IPS DF 4.7 (cell line): ENCODE measurements at regions not wholly inside any gene's neighbourhood (a gene's known extent, or its start where the extent isn't known, plus 50 kb on each side); places are given as distances from the start of the nearest gene placed in this dataset.

ENCODE experiments used
- DNase-seq: peaks from one replicate; pipeline ENCODE4 v3.0.0-alpha.2; 2013; ENCODE audit warnings: low spot score; ENCODE audit errors: extremely low read depth

DNA sequence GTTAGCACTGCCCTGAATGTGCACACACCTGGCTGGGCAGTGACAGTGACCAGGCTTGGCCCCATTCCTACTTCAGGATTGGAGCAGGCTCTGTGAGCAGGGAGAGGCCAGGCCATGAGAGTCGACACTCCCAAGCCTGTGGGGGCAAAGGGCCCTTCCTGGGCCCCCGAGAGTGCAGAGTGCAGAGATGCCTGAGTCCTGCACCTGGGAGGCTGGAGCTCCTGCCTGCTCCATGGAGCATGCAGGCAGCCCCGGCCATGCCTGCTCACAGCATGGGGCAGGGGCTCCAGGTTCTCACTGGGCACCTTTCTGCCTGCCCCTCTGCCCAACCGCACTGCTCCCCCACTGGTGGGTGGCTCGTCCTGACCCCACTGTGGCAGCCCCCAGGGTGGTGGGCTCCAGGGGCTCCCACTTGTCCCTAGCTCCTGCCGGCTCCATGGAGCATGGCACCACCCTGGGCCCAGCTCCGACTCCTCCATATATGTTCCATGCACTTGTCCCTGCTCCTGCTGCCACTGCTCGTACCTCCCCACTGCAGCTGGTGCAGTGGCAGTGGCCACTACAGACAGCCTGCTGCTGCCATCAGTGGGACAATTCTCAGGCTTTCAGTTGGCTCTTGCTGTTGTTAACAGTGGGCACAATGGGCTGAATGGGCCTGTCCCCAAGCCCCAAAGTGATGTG is 282.0 kb downstream of the RPRM start:
- DNase-seq = no peak

DNA sequence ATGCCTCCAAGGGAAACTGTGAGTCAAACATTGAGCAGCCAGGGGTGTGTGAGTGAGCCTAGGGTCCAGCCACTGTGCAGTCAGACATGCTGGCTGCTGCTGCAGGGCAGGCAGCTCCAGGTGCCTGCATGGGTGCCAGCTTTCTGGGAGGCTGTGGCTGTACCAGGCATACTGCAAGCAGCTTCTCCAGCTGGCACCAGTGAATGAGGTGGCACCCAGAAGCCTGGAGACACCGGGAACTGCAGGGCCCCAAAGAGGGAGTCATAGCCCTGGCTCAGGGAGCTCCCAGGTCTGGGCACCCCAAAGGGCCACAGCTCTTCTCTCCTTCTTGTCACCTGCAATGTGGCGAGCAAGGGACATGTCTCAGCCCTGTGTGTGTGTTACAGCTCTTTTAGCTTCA is 283.2 kb downstream of the RPRM start:
- no peak for DNase-seq

GRCh38 chr2:153189091-153189888 is 289.3 kb downstream of the RPRM start:
- no peak for DNase-seq

DNA sequence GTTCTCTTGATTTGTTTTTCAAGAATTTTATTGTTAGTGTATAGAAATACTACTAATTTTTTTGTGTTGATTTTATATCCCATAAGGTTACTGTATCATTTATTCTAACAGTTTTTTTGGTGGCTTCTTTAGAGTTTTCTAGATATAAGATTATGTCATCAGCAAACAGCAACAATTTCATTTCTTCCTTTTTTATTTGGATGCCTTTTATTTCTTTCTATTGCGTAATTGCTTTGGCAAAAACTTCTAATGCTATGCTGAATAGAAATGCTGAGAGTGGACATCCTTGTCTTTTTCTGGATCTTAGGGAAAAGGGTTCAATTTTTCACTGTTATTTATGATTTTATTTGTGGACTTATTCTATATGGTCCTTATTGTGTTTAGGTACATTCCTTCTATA is 298.8 kb downstream of the RPRM start:
- DNase-seq = no peak

DNA sequence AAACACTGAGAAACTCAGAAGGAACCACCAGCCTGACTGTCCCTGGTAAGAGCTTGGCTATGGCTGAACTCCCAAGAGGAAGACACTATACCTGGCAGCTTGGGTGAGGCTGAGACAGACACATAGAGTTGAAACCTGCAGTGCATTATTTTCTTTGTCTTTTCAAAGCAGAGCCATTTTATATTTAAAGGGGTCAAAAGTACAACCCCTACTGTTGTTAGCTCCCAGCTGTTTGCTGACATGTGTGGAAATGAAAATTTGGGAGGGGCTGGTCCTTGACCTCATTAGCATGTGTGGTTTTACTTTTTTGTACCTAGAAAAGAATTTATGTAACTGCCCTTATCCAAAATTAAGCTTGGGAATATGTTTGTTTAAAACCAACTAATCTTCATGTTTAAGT is 309.0 kb downstream of the RPRM start:
- DNase-seq = no peak

- DNase-seq = no peak
Observed at GRCh38 chr2:153165021-153165420, 313.5 kb downstream of the RPRM start.

- peak; percentile 28 for DNase-seq
Observed at GRCh38 chr2:153163055-153163454, 315.5 kb downstream of the RPRM start.

DNA sequence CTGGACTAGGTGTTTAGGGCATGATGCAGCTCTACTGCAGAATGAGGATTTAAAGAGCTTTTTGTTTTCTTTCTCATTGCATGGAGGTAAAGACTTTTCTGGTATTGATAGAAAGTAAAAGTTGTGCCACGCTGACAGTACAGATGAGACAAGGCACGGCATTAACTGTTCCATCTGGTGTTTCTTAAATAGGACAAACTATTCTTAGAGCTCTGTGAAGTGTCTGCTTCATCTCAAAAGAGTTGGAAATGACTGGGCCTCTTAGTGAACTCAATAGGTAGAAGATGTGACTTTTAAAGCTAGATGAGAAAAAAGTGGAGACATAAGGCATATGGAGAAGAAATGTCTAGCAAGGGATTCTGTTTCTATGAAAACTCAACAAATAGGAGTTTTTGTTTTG is 321.8 kb downstream of the RPRM start:
- DNase-seq = no peak

DNA sequence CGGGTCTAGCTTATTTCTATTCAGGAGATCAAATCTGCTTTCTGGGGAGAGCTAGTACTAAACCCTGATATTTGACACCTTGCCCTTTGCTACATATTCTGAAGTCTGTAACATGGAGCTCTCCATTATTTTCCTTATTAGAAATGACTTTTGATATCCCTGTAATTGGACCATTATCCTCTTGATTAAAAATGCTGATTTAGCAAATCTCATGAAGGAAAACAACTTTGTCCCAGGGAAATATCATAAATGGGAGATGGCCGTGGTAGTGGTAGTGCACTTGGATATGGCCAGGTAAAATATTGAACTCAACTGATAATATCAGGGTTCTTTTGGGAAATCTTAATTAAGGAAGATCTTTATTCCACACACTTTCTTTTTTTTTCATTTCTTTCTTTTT is 326.5 kb downstream of the RPRM start:
- DNase-seq = no peak

DNA sequence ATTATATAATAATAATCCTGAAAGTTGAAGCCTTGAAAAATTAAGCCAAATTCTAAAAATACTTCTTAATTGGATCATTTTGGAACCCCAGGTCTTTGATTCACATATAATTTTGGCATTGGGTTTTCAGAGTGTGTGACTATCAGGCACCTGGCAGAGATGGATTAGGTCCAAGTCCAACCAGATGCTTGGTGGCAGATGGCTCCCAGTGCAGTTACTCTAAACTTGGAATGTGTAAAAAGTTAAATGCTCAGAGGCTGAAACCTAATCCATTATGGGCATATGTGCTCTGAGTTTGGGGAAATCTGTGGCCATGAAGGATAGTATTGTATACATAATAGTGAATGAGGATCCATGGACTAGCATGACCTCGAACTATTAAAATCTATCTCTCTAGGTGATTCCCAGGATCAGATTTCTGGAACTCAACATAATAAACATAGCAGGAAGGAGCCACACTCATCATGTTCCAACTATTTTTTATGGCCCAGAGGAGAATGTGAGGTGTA is 333.0 kb downstream of the RPRM start:
- no peak for DNase-seq

- no peak for DNase-seq
Observed at GRCh38 chr2:153143540-153143939, 335.0 kb downstream of the RPRM start.

DNA sequence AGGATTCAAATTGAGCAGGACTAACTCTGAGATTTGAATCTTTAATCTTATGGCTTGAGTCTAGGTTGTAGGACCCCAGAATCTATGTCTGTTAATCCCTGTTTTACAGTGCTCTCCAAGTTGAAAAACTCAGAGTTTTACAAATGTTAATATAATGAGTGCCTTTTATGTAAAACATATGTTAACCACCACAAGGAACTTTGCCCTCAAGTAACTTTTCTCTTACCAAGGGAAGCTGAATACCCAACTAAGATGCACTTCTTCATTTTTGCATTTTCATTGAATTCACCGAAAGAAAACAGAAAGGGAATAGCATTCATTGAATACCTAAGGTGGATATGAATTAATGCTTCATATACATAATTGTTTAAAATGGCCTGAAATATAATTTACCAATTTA is 338.1 kb downstream of the RPRM start:
- DNase-seq = no peak

GRCh38 chr2:153138651-153139375 is 339.7 kb downstream of the RPRM start:
- DNase-seq = no peak

- DNase-seq = no peak
Observed at GRCh38 chr2:153136216-153136615, 342.3 kb downstream of the RPRM start.

- DNase-seq = no peak
Observed at GRCh38 chr2:153134725-153135124, 343.8 kb downstream of the RPRM start.

GRCh38 chr2:153133716-153134115 is 344.8 kb downstream of the RPRM start:
- no peak for DNase-seq

GRCh38 chr2:153132418-153132817 is 346.1 kb downstream of the RPRM start:
- DNase-seq = no peak

DNA sequence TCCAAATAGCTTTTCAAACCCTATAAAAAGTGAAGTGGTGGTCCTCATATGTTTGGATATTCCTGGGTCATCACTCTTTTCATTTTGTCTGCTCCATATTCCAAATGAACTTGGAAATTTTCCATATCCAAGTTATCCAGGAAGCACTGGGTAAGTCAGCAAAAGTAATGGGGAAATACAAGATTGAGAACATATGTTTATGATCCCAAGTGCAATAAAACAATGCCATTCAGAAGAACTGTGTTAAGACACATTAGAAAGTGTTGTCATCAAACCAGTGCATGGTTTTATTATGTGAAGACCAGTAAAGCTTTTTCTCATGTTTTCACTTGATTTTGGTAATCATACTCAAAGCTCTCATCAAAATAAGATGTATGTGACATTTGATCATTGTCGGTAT is 363.4 kb downstream of the RPRM start:
- DNase-seq = no peak

GRCh38 chr2:153110486-153110885 is 368.1 kb downstream of the RPRM start:
- DNase-seq = no peak

DNA sequence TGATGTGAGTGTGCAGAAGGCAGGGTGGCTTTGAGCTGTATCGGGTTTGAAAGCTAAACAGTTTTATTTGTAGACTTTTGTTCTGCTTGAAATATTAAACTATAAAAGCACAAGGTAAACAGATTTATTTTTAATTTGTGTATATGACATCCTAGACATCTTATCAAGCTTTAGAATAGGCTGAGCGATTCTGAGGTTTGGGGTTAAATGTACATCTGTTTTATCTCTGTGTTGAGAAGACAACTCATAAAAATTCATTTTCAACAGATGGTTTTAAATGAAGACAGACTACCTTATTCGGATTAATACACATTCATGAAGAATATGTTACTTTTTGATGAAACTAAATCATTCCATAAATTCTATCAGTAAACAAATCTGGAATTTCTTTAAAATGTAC is 368.8 kb downstream of the RPRM start:
- DNase-seq = no peak

DNA sequence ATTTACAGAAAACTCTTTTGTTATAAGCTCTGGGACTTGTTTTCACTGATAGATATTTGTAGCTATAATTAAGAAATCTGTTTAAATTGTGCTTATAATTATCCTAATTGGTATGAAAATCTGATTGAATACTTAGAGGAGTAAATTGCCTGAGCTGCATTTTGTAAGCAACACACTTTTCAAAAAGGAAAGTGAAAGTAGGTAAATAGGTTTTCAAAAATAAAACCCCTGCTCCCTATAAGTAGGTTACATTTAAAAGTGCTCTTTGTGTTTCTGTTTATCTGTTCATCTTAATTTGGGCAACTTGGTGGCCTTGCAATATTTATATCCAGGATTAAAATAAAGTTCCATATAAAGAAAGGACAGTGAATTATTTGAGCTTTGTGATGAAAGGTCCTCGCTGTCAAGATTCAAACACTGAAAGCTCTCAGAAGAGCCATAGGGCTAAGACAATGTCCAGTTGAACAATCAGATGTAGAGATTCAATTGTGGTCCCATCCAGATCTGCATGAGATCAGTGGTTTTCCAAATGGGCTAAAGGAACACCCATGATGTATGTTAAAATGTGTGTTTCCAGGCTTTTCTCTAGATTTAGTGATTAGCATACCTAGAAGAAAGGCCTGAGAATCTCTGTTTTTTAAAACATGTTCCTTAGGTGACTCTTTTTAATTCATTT is 371.6 kb downstream of the RPRM start:
- no peak for DNase-seq
